ENCODE measurements at regions not wholly inside any gene's neighbourhood (a gene's known extent, or its start where the extent isn't known, plus 50 kb on each side); places are given as distances from the start of the nearest gene placed in this dataset.
"Not testable (repeated sequence)": the region's sequence is repeated elsewhere in the genome, so short reads cannot be mapped to it uniquely, and the experiment has no call there.

- no peaks in the 10 kb centered on the region for H3K9me3 Mint-ChIP-seq
- H3K36me3 Mint-ChIP-seq = no peaks in the 10 kb centered on the region
- DNase-seq (no peak), ATAC-seq (no peak)
- POLR2A ChIA-PET = no interaction called here
- no peak overlapping the region for H3K4me3 Mint-ChIP-seq
- no peak overlapping the region for H3K27ac Mint-ChIP-seq
- H3K27me3 Mint-ChIP-seq = peaks cover 0 to 1% (median 0%) of the 10 kb centered on the region in 5 donors
- peaks cover 0 to under 1% (median 0%) of the 10 kb centered on the region in 4 donors for H3K4me1 Mint-ChIP-seq
Measured at GRCh38 chr16:50497592-50497991, 50.6 kb upstream of the NKD1 start.

- DNase-seq (no peak), ATAC-seq (no peak)
- peaks cover 0 to 1% (median 0%) of the 10 kb centered on the region in 5 donors for H3K27me3 Mint-ChIP-seq
- H3K4me1 Mint-ChIP-seq = no peaks in the 10 kb centered on the region
- no peak overlapping the region for H3K4me3 Mint-ChIP-seq
- H3K27ac Mint-ChIP-seq = peak overlapping the region in 1 of 10 donors; percentile 33
- no peaks in the 10 kb centered on the region for H3K9me3 Mint-ChIP-seq
- POLR2A ChIA-PET = no interaction called here
- H3K36me3 Mint-ChIP-seq = no peaks in the 10 kb centered on the region
Measured at GRCh38 chr16:50496990-50497389, 51.2 kb upstream of the NKD1 start.

GRCh38 chr16:50495673-50496072 is 52.5 kb upstream of the NKD1 start:
- no peaks in the 10 kb centered on the region for H3K36me3 Mint-ChIP-seq

GRCh38 chr16:50494501-50495491 is 53.4 kb upstream of the NKD1 start:
- Mint-ChIP-seq H3K4me3 (no peak overlapping the region), H3K27me3 (peaks cover 0 to 4% (median 3%) of the 10 kb centered on the region in 5 donors), H3K36me3 (no peaks in the 10 kb centered on the region), H3K4me1 (no peaks in the 10 kb centered on the region), H3K27ac (peak overlapping the region in 1 of 10 donors; percentile 28), H3K9me3 (no peaks in the 10 kb centered on the region)
- ATAC-seq (no peak), DNase-seq (no peak)
- POLR2A ChIA-PET = no interaction called here

More at GRCh38 chr16:50495673-50496072, 52.5 kb upstream of the NKD1 start:
- no peak for DNase-seq
- no peaks in the 10 kb centered on the region for H3K4me1 Mint-ChIP-seq
- ATAC-seq = no peak
- POLR2A ChIA-PET = no interaction called here
- H3K4me3 Mint-ChIP-seq = no peak overlapping the region
- H3K27ac Mint-ChIP-seq = no peak overlapping the region
- no peaks in the 10 kb centered on the region for H3K9me3 Mint-ChIP-seq
- peaks cover 0 to 4% (median 0%) of the 10 kb centered on the region in 5 donors for H3K27me3 Mint-ChIP-seq

- peaks cover 0 to 9% (median 4%) of the 10 kb centered on the region in 5 donors for H3K27me3 Mint-ChIP-seq
- no peak overlapping the region for H3K27ac Mint-ChIP-seq
- POLR2A ChIA-PET = no interaction called here
- DNase-seq (no peak), ATAC-seq (no peak)
- H3K4me1 Mint-ChIP-seq = peaks cover 0 to 2% (median 0%) of the 10 kb centered on the region in 4 donors
- H3K36me3 Mint-ChIP-seq = no peaks in the 10 kb centered on the region
- H3K4me3 Mint-ChIP-seq = no peak overlapping the region
- peaks cover 0 to 2% (median 0%) of the 10 kb centered on the region in 9 donors for H3K9me3 Mint-ChIP-seq
Measured at GRCh38 chr16:50491516-50491915, 56.7 kb upstream of the NKD1 start.

GRCh38 chr16:50490828-50491227 is 57.4 kb upstream of the NKD1 start:
- no peak for ATAC-seq
- H3K9me3 Mint-ChIP-seq = peaks cover 0 to 6% (median 0%) of the 10 kb centered on the region in 9 donors
- H3K36me3 Mint-ChIP-seq = no peaks in the 10 kb centered on the region
- no peak for DNase-seq
- peaks cover 0 to 9% (median 4%) of the 10 kb centered on the region in 5 donors for H3K27me3 Mint-ChIP-seq
- H3K4me3 Mint-ChIP-seq = no peak overlapping the region
- H3K4me1 Mint-ChIP-seq = peaks cover 0 to 2% (median 0%) of the 10 kb centered on the region in 4 donors
- POLR2A ChIA-PET = no interaction called here
- H3K27ac Mint-ChIP-seq = no peak overlapping the region

GRCh38 chr16:50489182-50489581 is 59.0 kb upstream of the NKD1 start:
- H3K27ac Mint-ChIP-seq = no peak overlapping the region
- peaks cover 0 to under 1% (median 0%) of the 10 kb centered on the region in 3 donors for H3K36me3 Mint-ChIP-seq
- H3K4me3 Mint-ChIP-seq = no peak overlapping the region

GRCh38 chr16:50487528-50487927 is 60.7 kb upstream of the NKD1 start:
- peaks cover 3 to 11% (median 10%) of the 10 kb centered on the region in 5 donors for H3K27me3 Mint-ChIP-seq

More at GRCh38 chr16:50489182-50489581, 59.0 kb upstream of the NKD1 start:
- ATAC-seq = no peak
- POLR2A ChIA-PET = no interaction called here
- H3K4me1 Mint-ChIP-seq = peaks cover 0 to 2% (median 0%) of the 10 kb centered on the region in 4 donors
- H3K9me3 Mint-ChIP-seq = peaks cover 0 to 18% (median 11%) of the 10 kb centered on the region in 9 donors
- H3K27me3 Mint-ChIP-seq = peaks cover 3 to 9% (median 5%) of the 10 kb centered on the region in 5 donors
- no peak for DNase-seq

GRCh38 chr16:50486162-50486561 is 62.0 kb upstream of the NKD1 start:
- H3K27ac Mint-ChIP-seq, H3K36me3 Mint-ChIP-seq, POLR2A ChIA-PET, DNase-seq, ATAC-seq, H3K4me1 Mint-ChIP-seq, H3K4me3 Mint-ChIP-seq: not testable (repeated sequence)
- peaks cover 7 to 11% (median 10%) of the 10 kb centered on the region in 5 donors for H3K27me3 Mint-ChIP-seq
- peaks cover 0 to 25% (median 15%) of the 10 kb centered on the region in 9 donors for H3K9me3 Mint-ChIP-seq

More at GRCh38 chr16:50487528-50487927, 60.7 kb upstream of the NKD1 start:
- POLR2A ChIA-PET = no interaction called here
- Mint-ChIP-seq H3K9me3 (peaks cover 0 to 25% (median 15%) of the 10 kb centered on the region in 9 donors), H3K4me1 (peaks cover 0 to 2% (median 0%) of the 10 kb centered on the region in 4 donors), H3K4me3 (no peak overlapping the region), H3K36me3 (peaks cover 0 to 9% (median 3%) of the 10 kb centered on the region in 3 donors), H3K27ac (no peak overlapping the region)
- ATAC-seq (no peak), DNase-seq (no peak)

- H3K27ac Mint-ChIP-seq = no peak overlapping the region
- H3K9me3 Mint-ChIP-seq = peaks cover 0 to 25% (median 15%) of the 10 kb centered on the region in 9 donors
- no peak for ATAC-seq
- no peak overlapping the region for H3K4me3 Mint-ChIP-seq
- POLR2A ChIA-PET = no interaction called here
- H3K4me1 Mint-ChIP-seq = peaks cover 0 to 2% (median 0%) of the 10 kb centered on the region in 4 donors
- H3K27me3 Mint-ChIP-seq = peaks cover 7 to 10% (median 7%) of the 10 kb centered on the region in 5 donors
- DNase-seq = no peak
- peaks cover 0 to 9% (median 3%) of the 10 kb centered on the region in 3 donors for H3K36me3 Mint-ChIP-seq
Measured at GRCh38 chr16:50485232-50485631, 63.0 kb upstream of the NKD1 start.

- POLR2A ChIA-PET = interaction anchor here (0.9 kb wide), 1 partner anchor 11 kb away, joined by 3 read pairs; no protein-coding TSS in a partner anchor
- Mint-ChIP-seq H3K27me3 (peaks cover 4 to 10% (median 6%) of the 10 kb centered on the region in 5 donors), H3K9me3 (peaks cover 0 to 25% (median 15%) of the 10 kb centered on the region in 9 donors), H3K27ac (no peak overlapping the region), H3K4me1 (peaks cover 0 to 2% (median 0%) of the 10 kb centered on the region in 4 donors), H3K4me3 (no peak overlapping the region), H3K36me3 (peaks cover 0 to 9% (median 3%) of the 10 kb centered on the region in 3 donors)
- DNase-seq = no peak
- no peak for ATAC-seq
Measured at GRCh38 chr16:50482271-50482670, 65.9 kb upstream of the NKD1 start.

GRCh38 chr16:50480206-50480605 is 68.0 kb upstream of the NKD1 start:
- H3K4me1 Mint-ChIP-seq = peaks cover 0 to under 1% (median 0%) of the 10 kb centered on the region in 4 donors
- H3K4me3 Mint-ChIP-seq = no peak overlapping the region
- H3K9me3 Mint-ChIP-seq = peaks cover 0 to 17% (median 11%) of the 10 kb centered on the region in 9 donors
- peaks cover 1 to 10% (median 4%) of the 10 kb centered on the region in 5 donors for H3K27me3 Mint-ChIP-seq
- ATAC-seq (no peak), DNase-seq (no peak)
- H3K27ac Mint-ChIP-seq = peak overlapping the region in 2 of 10 donors; percentile 18 to 61
- H3K36me3 Mint-ChIP-seq = peaks cover 0 to 9% (median 3%) of the 10 kb centered on the region in 3 donors
- POLR2A ChIA-PET = no interaction called here

- Mint-ChIP-seq H3K4me1 (peaks cover 0 to 4% (median 0%) of the 10 kb centered on the region in 4 donors), H3K27me3 (peaks cover 1 to 10% (median 4%) of the 10 kb centered on the region in 5 donors)
Measured at GRCh38 chr16:50479771-50480170, 68.4 kb upstream of the NKD1 start.

More at GRCh38 chr16:50479771-50480170, 68.4 kb upstream of the NKD1 start:
- Mint-ChIP-seq H3K36me3 (peaks cover 0 to 9% (median 3%) of the 10 kb centered on the region in 3 donors), H3K4me3 (no peak overlapping the region), H3K27ac (peak overlapping the region in 1 of 10 donors; percentile 18), H3K9me3 (peaks cover 0 to 13% (median 8%) of the 10 kb centered on the region in 9 donors)
- POLR2A ChIA-PET = no interaction called here
- ATAC-seq = no peak
- DNase-seq = no peak
